ENCODE measurements at regions not wholly inside any gene's neighbourhood (a gene's known extent, or its start where the extent isn't known, plus 50 kb on each side); places are given as distances from the start of the nearest gene placed in this dataset.

DNA sequence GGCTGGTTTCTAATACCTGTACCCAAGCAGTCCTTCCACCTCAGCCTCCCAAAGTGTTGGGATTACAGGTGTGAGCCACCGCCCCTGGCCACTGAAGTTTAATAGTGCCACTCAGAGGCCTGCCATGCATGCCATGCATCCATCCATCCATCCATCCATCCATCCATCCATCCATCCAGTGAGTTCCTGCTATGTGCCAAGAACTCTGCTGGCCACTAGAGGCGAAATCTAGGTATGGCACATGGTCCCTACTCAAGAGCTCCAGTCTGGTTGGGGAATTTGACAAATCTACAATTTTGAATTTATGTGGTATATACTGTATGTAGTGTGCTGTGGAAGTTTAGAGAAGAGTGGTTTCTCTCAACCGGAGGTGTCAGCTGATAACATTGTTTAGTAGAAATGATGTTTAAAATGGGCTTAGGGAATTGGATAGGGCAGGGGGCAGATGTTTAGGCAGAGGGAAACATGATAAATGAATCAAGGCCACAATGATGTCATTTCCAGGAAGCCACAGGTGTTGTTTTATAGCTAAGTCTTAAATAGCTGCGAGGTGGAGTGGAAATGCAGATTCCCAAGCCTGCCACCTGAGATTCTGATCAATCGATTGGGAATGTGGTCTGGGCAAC is 384.4 kb upstream of the C2CD4B start:
- TF ChIP-seq, protein P1, sequence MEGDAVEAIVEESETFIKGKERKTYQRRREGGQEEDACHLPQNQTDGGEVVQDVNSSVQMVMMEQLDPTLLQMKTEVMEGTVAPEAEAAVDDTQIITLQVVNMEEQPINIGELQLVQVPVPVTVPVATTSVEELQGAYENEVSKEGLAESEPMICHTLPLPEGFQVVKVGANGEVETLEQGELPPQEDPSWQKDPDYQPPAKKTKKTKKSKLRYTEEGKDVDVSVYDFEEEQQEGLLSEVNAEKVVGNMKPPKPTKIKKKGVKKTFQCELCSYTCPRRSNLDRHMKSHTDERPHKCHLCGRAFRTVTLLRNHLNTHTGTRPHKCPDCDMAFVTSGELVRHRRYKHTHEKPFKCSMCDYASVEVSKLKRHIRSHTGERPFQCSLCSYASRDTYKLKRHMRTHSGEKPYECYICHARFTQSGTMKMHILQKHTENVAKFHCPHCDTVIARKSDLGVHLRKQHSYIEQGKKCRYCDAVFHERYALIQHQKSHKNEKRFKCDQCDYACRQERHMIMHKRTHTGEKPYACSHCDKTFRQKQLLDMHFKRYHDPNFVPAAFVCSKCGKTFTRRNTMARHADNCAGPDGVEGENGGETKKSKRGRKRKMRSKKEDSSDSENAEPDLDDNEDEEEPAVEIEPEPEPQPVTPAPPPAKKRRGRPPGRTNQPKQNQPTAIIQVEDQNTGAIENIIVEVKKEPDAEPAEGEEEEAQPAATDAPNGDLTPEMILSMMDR (IDR thresholded peaks at IDR 0.05), result peak; percentile 9 to 58 (median 31)
- no peak for TF ChIP-seq POLR2A (IDR thresholded peaks at IDR 0.05)

All from heart left ventricle (tissue), 13 donors.